Mucosa of rectum (tissue), 2 donors: ENCODE measurements at regions not wholly inside any gene's neighbourhood (a gene's known extent, or its start where the extent isn't known, plus 50 kb on each side); places are given as distances from the start of the nearest gene placed in this dataset.
"Not testable (repeated sequence)": the region's sequence is repeated elsewhere in the genome, so short reads cannot be mapped to it uniquely, and the experiment has no call there.

Experiments used
- H3K27ac ChIP-seq, 2 donors: one replicate each; pipeline ENCODE4 v1.7.0; 2013; ENCODE audit warnings: inconsistent platforms in 2 of 2, low read depth in 2 of 2, low read length in 2 of 2
- H3K27me3 ChIP-seq, 2 donors: one replicate each; pipeline ENCODE4 v1.7.0; 2013; ENCODE audit warnings: low read length in 2 of 2; ENCODE audit not compliant: control insufficient read depth in 2 of 2, insufficient read depth in 2 of 2
- H3K36me3 ChIP-seq, 2 donors: one replicate each; pipeline ENCODE4 v1.7.0; 2013; ENCODE audit warnings: low read length in 2 of 2; ENCODE audit not compliant: control insufficient read depth in 2 of 2, insufficient read depth in 2 of 2
- H3K4me1 ChIP-seq, 2 donors: one replicate each; pipeline ENCODE4 v1.7.0; 2013; ENCODE audit warnings: low read length in 2 of 2, mild to moderate bottlenecking in 1 of 2; ENCODE audit not compliant: control insufficient read depth in 2 of 2, insufficient read depth in 2 of 2
- H3K4me3 ChIP-seq, 2 donors: one replicate each; pipeline ENCODE4 v1.7.0; 2013; ENCODE audit warnings: low read length in 2 of 2
- H3K9ac ChIP-seq, 2 donors: one replicate each; pipeline ENCODE4 v1.7.0; 2013; ENCODE audit warnings: low read length in 2 of 2, low read depth in 1 of 2, mild to moderate bottlenecking in 1 of 2
- H3K9me3 ChIP-seq, 2 donors: one replicate each; pipeline ENCODE4 v1.7.0; 2013; ENCODE audit warnings: low read length in 2 of 2; ENCODE audit not compliant: control insufficient read depth in 2 of 2
- donor health status: healthy.
- donor health status: Normal muscosa, but diverticular disease.

- no peak overlapping the region for H3K4me3 ChIP-seq
- H3K27me3 ChIP-seq: peaks cover 0 to 3% of the 10 kb centered on the region in 2 donors
- no peaks in the 10 kb centered on the region for H3K4me1 ChIP-seq
- no peaks in the 10 kb centered on the region for H3K9me3 ChIP-seq
- no peaks in the 10 kb centered on the region for H3K36me3 ChIP-seq
- no peak overlapping the region for H3K27ac ChIP-seq
- H3K9ac ChIP-seq: no peak overlapping the region
Measured at GRCh38 chr3:13186435-13186815, 113.2 kb upstream of the IQSEC1 start.

GRCh38 chr3:13185737-13186434 lies 112.7 kb upstream of the IQSEC1 start:
- H3K36me3 ChIP-seq: no peaks in the 10 kb centered on the region
- no peaks in the 10 kb centered on the region for H3K9me3 ChIP-seq
- peaks cover 0 to 3% of the 10 kb centered on the region in 2 donors for H3K27me3 ChIP-seq
- H3K9ac ChIP-seq: no peak overlapping the region
- no peaks in the 10 kb centered on the region for H3K4me1 ChIP-seq
- H3K27ac ChIP-seq: no peak overlapping the region
- H3K4me3 ChIP-seq: no peak overlapping the region

- H3K9ac ChIP-seq, H3K27ac ChIP-seq, H3K4me3 ChIP-seq, H3K9me3 ChIP-seq, H3K4me1 ChIP-seq, H3K27me3 ChIP-seq, H3K36me3 ChIP-seq: not testable (repeated sequence)
Measured at GRCh38 chr3:13179582-13180210, 106.5 kb upstream of the IQSEC1 start.

- Histone ChIP-seq H3K9ac (no peak overlapping the region), H3K9me3 (peaks cover 2 to 3% of the 10 kb centered on the region in 2 donors), H3K27ac (no peak overlapping the region)
Measured at GRCh38 chr3:13179181-13179580, 106.0 kb upstream of the IQSEC1 start.

GRCh38 chr3:13178107-13178506 lies 104.9 kb upstream of the IQSEC1 start:
- Histone ChIP-seq H3K27me3 (no peaks in the 10 kb centered on the region), H3K4me3 (no peak overlapping the region), H3K4me1 (no peaks in the 10 kb centered on the region), H3K27ac (no peak overlapping the region), H3K9me3 (peaks cover 2 to 3% of the 10 kb centered on the region in 2 donors), H3K36me3 (no peaks in the 10 kb centered on the region), H3K9ac (no peak overlapping the region)

More at GRCh38 chr3:13179181-13179580, 106.0 kb upstream of the IQSEC1 start:
- Histone ChIP-seq H3K27me3 (no peaks in the 10 kb centered on the region), H3K4me3 (no peak overlapping the region), H3K4me1 (no peaks in the 10 kb centered on the region), H3K36me3 (no peaks in the 10 kb centered on the region)

- H3K27me3 ChIP-seq: no peaks in the 10 kb centered on the region
- H3K36me3 ChIP-seq: no peaks in the 10 kb centered on the region
- H3K4me1 ChIP-seq: no peaks in the 10 kb centered on the region
- H3K27ac ChIP-seq: no peak overlapping the region
- peaks cover 2 to 3% of the 10 kb centered on the region in 2 donors for H3K9me3 ChIP-seq
- no peak overlapping the region for H3K9ac ChIP-seq
- H3K4me3 ChIP-seq: no peak overlapping the region
Measured at GRCh38 chr3:13177641-13178040, 104.4 kb upstream of the IQSEC1 start.

- peaks cover 2 to 3% of the 10 kb centered on the region in 2 donors for H3K9me3 ChIP-seq
- no peaks in the 10 kb centered on the region for H3K27me3 ChIP-seq
Measured at GRCh38 chr3:13177236-13177635, 104.0 kb upstream of the IQSEC1 start.

GRCh38 chr3:13176445-13176844 lies 103.2 kb upstream of the IQSEC1 start:
- Histone ChIP-seq H3K27ac (no peak overlapping the region), H3K9ac (no peak overlapping the region), H3K4me1 (no peaks in the 10 kb centered on the region), H3K4me3 (no peak overlapping the region), H3K9me3 (peaks cover 2 to 3% of the 10 kb centered on the region in 2 donors), H3K36me3 (no peaks in the 10 kb centered on the region), H3K27me3 (no peaks in the 10 kb centered on the region)

More at GRCh38 chr3:13177236-13177635, 104.0 kb upstream of the IQSEC1 start:
- no peak overlapping the region for H3K27ac ChIP-seq
- H3K9ac ChIP-seq: no peak overlapping the region
- H3K4me3 ChIP-seq: no peak overlapping the region
- H3K36me3 ChIP-seq: no peaks in the 10 kb centered on the region
- H3K4me1 ChIP-seq: no peaks in the 10 kb centered on the region

GRCh38 chr3:13174803-13175135 lies 101.5 kb upstream of the IQSEC1 start:
- peaks cover 2 to 3% of the 10 kb centered on the region in 2 donors for H3K9me3 ChIP-seq
- no peak overlapping the region for H3K9ac ChIP-seq
- H3K4me3 ChIP-seq: no peak overlapping the region
- no peaks in the 10 kb centered on the region for H3K27me3 ChIP-seq
- no peaks in the 10 kb centered on the region for H3K36me3 ChIP-seq
- no peak overlapping the region for H3K27ac ChIP-seq
- H3K4me1 ChIP-seq: no peaks in the 10 kb centered on the region

- peaks cover 2 to 3% of the 10 kb centered on the region in 2 donors for H3K9me3 ChIP-seq
- no peaks in the 10 kb centered on the region for H3K4me1 ChIP-seq
- H3K36me3 ChIP-seq: no peaks in the 10 kb centered on the region
- no peaks in the 10 kb centered on the region for H3K27me3 ChIP-seq
- H3K4me3 ChIP-seq: no peak overlapping the region
- H3K9ac ChIP-seq: no peak overlapping the region
- no peak overlapping the region for H3K27ac ChIP-seq
Measured at GRCh38 chr3:13174011-13174802, 101.0 kb upstream of the IQSEC1 start.
